ENCODE measurements at regions not wholly inside any gene's neighbourhood (a gene's known extent, or its start where the extent isn't known, plus 50 kb on each side); places are given as distances from the start of the nearest gene placed in this dataset.

GRCh38 chr15:97071668-97072067, 741.2 kb downstream of the NR2F2 start:
- TF ChIP-seq CTCF (IDR thresholded peaks at IDR 0.05; ENCODE audit: poor library complexity, severe bottlenecking) = no peak
- no peak overlapping the region for H3K4me3 ChIP-seq (ENCODE audit: severe bottlenecking)
- no peak for ATAC-seq (ENCODE audit: low read depth)
- no peak overlapping the region for H3K27ac ChIP-seq (ENCODE audit: poor library complexity, severe bottlenecking)
- peaks cover 4% of the 10 kb centered on the region for H3K27me3 ChIP-seq (ENCODE audit: insufficient read depth, poor library complexity, severe bottlenecking)
- no peaks in the 10 kb centered on the region for H3K4me1 ChIP-seq (ENCODE audit: insufficient read depth, poor library complexity, severe bottlenecking)
- no peaks in the 10 kb centered on the region for H3K9me3 ChIP-seq (ENCODE audit: severe bottlenecking)
- H3K36me3 ChIP-seq (ENCODE audit: low read depth) = no peaks in the 10 kb centered on the region
- DNase-seq (ENCODE audit: low spot score) = no peak

- Histone ChIP-seq H3K9me3 (ENCODE audit: severe bottlenecking) (no peaks in the 10 kb centered on the region), H3K4me3 (ENCODE audit: severe bottlenecking) (no peak overlapping the region), H3K27me3 (ENCODE audit: insufficient read depth, poor library complexity, severe bottlenecking) (peaks cover 5% of the 10 kb centered on the region), H3K36me3 (ENCODE audit: low read depth) (no peaks in the 10 kb centered on the region), H3K27ac (ENCODE audit: poor library complexity, severe bottlenecking) (no peak overlapping the region), H3K4me1 (ENCODE audit: insufficient read depth, poor library complexity, severe bottlenecking) (no peaks in the 10 kb centered on the region)
- DNase-seq (ENCODE audit: low spot score) = no peak
- no peak for TF ChIP-seq CTCF (IDR thresholded peaks at IDR 0.05; ENCODE audit: poor library complexity, severe bottlenecking)
- no peak; the same call in 2 of the 3 replicates for ATAC-seq (ENCODE audit: low read depth)
Observed at GRCh38 chr15:97072545-97072944, 742.0 kb downstream of the NR2F2 start.

- H3K27me3 ChIP-seq (ENCODE audit: insufficient read depth, poor library complexity, severe bottlenecking) = peaks cover 15% of the 10 kb centered on the region
- H3K36me3 ChIP-seq (ENCODE audit: low read depth) = no peaks in the 10 kb centered on the region
- TF ChIP-seq CTCF (IDR thresholded peaks at IDR 0.05; ENCODE audit: poor library complexity, severe bottlenecking) = no peak
- H3K4me1 ChIP-seq (ENCODE audit: insufficient read depth, poor library complexity, severe bottlenecking) = no peaks in the 10 kb centered on the region
- H3K9me3 ChIP-seq (ENCODE audit: severe bottlenecking) = no peaks in the 10 kb centered on the region
- no peak overlapping the region for H3K27ac ChIP-seq (ENCODE audit: poor library complexity, severe bottlenecking)
- no peak overlapping the region for H3K4me3 ChIP-seq (ENCODE audit: severe bottlenecking)
- no peak for DNase-seq (ENCODE audit: low spot score)
- no peak for ATAC-seq (ENCODE audit: low read depth)
Observed at GRCh38 chr15:97076011-97076410, 745.5 kb downstream of the NR2F2 start.

GRCh38 chr15:97077975-97078374, 747.5 kb downstream of the NR2F2 start:
- no peaks in the 10 kb centered on the region for H3K4me1 ChIP-seq (ENCODE audit: insufficient read depth, poor library complexity, severe bottlenecking)
- no peak for DNase-seq (ENCODE audit: low spot score)
- no peak for TF ChIP-seq CTCF (IDR thresholded peaks at IDR 0.05; ENCODE audit: poor library complexity, severe bottlenecking)
- no peaks in the 10 kb centered on the region for H3K9me3 ChIP-seq (ENCODE audit: severe bottlenecking)
- H3K36me3 ChIP-seq (ENCODE audit: low read depth) = no peaks in the 10 kb centered on the region
- ATAC-seq (ENCODE audit: low read depth) = no peak
- H3K4me3 ChIP-seq (ENCODE audit: severe bottlenecking) = no peak overlapping the region
- H3K27me3 ChIP-seq (ENCODE audit: insufficient read depth, poor library complexity, severe bottlenecking) = peaks cover 16% of the 10 kb centered on the region
- H3K27ac ChIP-seq (ENCODE audit: poor library complexity, severe bottlenecking) = no peak overlapping the region

GRCh38 chr15:97078591-97078990, 748.1 kb downstream of the NR2F2 start:
- TF ChIP-seq CTCF (IDR thresholded peaks at IDR 0.05; ENCODE audit: poor library complexity, severe bottlenecking) = no peak
- no peak for ATAC-seq (ENCODE audit: low read depth)
- no peak for DNase-seq (ENCODE audit: low spot score)
- Histone ChIP-seq H3K4me1 (ENCODE audit: insufficient read depth, poor library complexity, severe bottlenecking) (no peaks in the 10 kb centered on the region), H3K27me3 (ENCODE audit: insufficient read depth, poor library complexity, severe bottlenecking) (peaks cover 23% of the 10 kb centered on the region), H3K36me3 (ENCODE audit: low read depth) (no peaks in the 10 kb centered on the region), H3K4me3 (ENCODE audit: severe bottlenecking) (no peak overlapping the region), H3K9me3 (ENCODE audit: severe bottlenecking) (no peaks in the 10 kb centered on the region), H3K27ac (ENCODE audit: poor library complexity, severe bottlenecking) (no peak overlapping the region)
